ENCODE measurements at regions not wholly inside any gene's neighbourhood (a gene's known extent, or its start where the extent isn't known, plus 50 kb on each side); places are given as distances from the start of the nearest gene placed in this dataset.

- ChIA-PET CTCF (no interaction called here), POLR2A (no interaction called here)
- H3K9me3 ChIP-seq (ENCODE audit: control insufficient read depth, insufficient read depth, low read depth, low read length) = no peaks in the 10 kb centered on the region
- DNase-seq (ENCODE audit: low read depth, low spot score) = no peak
- in situ Hi-C loops (cut with HindIII; ENCODE audit: low pct_unique_long_range_greater_than_20kb, low sequenced_read_pairs) (no loop called here), intact Hi-C loops (cut with micrococcal nuclease; ENCODE audit: unreplicated experiment) (no loop called here)
- TF ChIP-seq TCF7L2 (IDR thresholded peaks at IDR 0.05; ENCODE audit: low read depth, low read length) (no peak), POLR2AphosphoS5 (IDR thresholded peaks at IDR 0.05; ENCODE audit: low read depth, low read length) (no peak), REST (IDR thresholded peaks at IDR 0.05; ENCODE audit: insufficient read depth in 1 of 2, low read depth in 2 of 2, low read length in 1 of 2) (no peak), SIN3A (IDR thresholded peaks at IDR 0.05; ENCODE audit: borderline replicate concordance, insufficient read depth, low read depth, low read length) (no peak), CTCF (IDR thresholded peaks at IDR 0.05) (no peak)
- no peak overlapping the region for H3K27ac ChIP-seq (ENCODE audit: low read length)
- BruUV-seq (replicated peaks) = no TSS peak
- no peaks in the 10 kb centered on the region for H3K36me3 ChIP-seq (ENCODE audit: control insufficient read depth, insufficient read depth, low read length)
- no peaks in the 10 kb centered on the region for H3K4me1 ChIP-seq (ENCODE audit: control insufficient read depth, insufficient read depth, low read length)
- no peak for ATAC-seq
- no peaks in the 10 kb centered on the region for H3K27me3 ChIP-seq (ENCODE audit: control insufficient read depth, insufficient read depth, low read length)
- no peak overlapping the region for H3K4me3 ChIP-seq (ENCODE audit: low read depth in 2 of 2, low read length in 2 of 2)
Observed at GRCh38 chrX:10841579-10841978, 221.2 kb upstream of the MID1 start.

- no peak for TF ChIP-seq POLR2AphosphoS5 (IDR thresholded peaks at IDR 0.05; ENCODE audit: low read depth, low read length)
- TF ChIP-seq SIN3A (IDR thresholded peaks at IDR 0.05; ENCODE audit: borderline replicate concordance, insufficient read depth, low read depth, low read length) = no peak
- no peak for TF ChIP-seq REST (IDR thresholded peaks at IDR 0.05; ENCODE audit: insufficient read depth in 1 of 2, low read depth in 2 of 2, low read length in 1 of 2)
- TF ChIP-seq TCF7L2 (IDR thresholded peaks at IDR 0.05; ENCODE audit: low read depth, low read length) = no peak
- TF ChIP-seq CTCF (IDR thresholded peaks at IDR 0.05) = no peak
- Histone ChIP-seq H3K4me1 (ENCODE audit: control insufficient read depth, insufficient read depth, low read length) (no peaks in the 10 kb centered on the region), H3K9me3 (ENCODE audit: control insufficient read depth, insufficient read depth, low read depth, low read length) (no peaks in the 10 kb centered on the region), H3K27me3 (ENCODE audit: control insufficient read depth, insufficient read depth, low read length) (no peaks in the 10 kb centered on the region), H3K36me3 (ENCODE audit: control insufficient read depth, insufficient read depth, low read length) (no peaks in the 10 kb centered on the region), H3K27ac (ENCODE audit: low read length) (no peak overlapping the region), H3K4me3 (ENCODE audit: low read depth in 2 of 2, low read length in 2 of 2) (no peak overlapping the region)
- ATAC-seq = no peak
- in situ Hi-C loops (cut with HindIII; ENCODE audit: low pct_unique_long_range_greater_than_20kb, low sequenced_read_pairs) = no loop called here
- BruUV-seq (replicated peaks) = no TSS peak
- intact Hi-C loops (cut with micrococcal nuclease; ENCODE audit: unreplicated experiment) = no loop called here
- CTCF ChIA-PET = no interaction called here
- DNase-seq (ENCODE audit: low read depth, low spot score) = no peak
- POLR2A ChIA-PET = no interaction called here
Observed at GRCh38 chrX:10842646-10843045, 222.3 kb upstream of the MID1 start.

Measured in Panc1 (cell line).